OCI-M2 (cell line): ENCODE measurements at regions not wholly inside any gene's neighbourhood (a gene's known extent, or its start where the extent isn't known, plus 50 kb on each side); places are given as distances from the start of the nearest gene placed in this dataset.
"Not testable (repeated sequence)": the region's sequence is repeated elsewhere in the genome, so short reads cannot be mapped to it uniquely, and the experiment has no call there.

ENCODE experiments used
- DNase-seq: peaks from one replicate; lab custom pipeline; 2025; ENCODE audit not compliant: unreplicated experiment; lab: John Stamatoyannopoulos, UW

DNA sequence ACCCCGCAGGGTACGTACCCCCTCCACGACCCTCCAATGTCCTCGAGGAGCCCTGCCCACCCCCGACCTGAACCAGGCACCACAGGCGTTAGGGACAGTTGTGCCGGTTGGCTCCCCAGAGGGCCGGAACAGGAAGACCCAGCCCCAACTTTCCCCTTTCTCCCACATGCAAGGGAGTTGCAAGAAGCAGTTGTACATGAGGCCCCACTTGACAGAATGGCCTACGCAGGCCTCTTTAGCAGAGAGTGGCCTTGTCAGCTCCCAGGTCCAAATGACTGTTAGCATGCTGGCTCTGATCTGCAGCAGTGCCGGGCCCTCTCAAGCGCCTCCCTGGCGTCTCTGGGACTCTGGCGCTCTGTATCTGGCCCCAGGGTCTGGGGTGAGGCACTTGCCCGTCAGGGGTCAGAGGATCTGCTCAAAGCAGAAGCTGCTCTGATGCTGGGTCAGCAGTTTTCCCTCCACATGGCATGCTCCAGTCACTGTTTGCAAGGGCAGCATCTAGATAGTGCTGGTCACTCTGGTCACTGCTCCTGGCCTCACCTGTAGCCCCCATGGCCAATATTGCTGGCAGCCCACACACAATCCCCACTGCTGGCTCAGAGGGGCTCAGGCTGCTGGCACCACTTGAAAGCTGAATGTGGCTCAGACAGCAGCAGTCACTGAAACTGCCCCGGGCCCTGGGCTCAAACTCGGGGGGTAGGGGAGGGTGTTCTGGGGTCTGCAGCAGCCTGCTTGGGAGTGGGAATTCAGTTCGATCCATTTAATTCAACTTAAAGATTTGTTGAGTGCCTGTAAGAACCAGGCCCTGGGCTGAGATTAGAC is 254.5 kb downstream of the FAM43A start:
- DNase-seq = no peak

DNA sequence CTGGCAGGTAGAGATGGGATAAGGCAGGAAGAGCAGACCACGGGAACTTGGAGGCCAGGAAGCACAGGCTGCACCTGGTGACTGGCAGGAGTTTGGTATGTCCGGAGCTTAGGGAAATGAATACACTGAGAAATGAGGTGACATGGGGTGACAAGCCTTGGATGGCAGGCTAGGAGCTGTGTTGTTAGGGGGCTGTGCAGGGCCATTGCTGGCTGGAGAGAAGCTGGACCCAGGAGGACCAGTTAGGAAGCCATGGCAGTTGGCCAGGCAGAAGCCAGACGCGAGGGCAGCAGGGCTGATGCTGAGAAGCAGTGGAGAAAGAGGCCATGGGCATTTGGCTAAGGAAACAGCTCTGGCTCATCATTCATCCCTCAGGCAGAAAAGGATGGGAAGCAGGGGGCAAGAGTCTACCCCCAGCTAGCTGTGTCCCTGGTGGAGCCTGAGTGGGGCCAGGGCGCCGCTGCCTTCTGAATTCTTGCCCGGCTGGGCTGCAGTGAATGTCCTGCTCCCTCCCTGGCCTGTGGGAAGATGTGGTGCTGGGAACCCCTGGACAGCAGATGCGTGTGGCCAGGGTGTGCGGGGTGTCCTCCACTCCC is 255.8 kb downstream of the FAM43A start:
- no peak for DNase-seq

DNA sequence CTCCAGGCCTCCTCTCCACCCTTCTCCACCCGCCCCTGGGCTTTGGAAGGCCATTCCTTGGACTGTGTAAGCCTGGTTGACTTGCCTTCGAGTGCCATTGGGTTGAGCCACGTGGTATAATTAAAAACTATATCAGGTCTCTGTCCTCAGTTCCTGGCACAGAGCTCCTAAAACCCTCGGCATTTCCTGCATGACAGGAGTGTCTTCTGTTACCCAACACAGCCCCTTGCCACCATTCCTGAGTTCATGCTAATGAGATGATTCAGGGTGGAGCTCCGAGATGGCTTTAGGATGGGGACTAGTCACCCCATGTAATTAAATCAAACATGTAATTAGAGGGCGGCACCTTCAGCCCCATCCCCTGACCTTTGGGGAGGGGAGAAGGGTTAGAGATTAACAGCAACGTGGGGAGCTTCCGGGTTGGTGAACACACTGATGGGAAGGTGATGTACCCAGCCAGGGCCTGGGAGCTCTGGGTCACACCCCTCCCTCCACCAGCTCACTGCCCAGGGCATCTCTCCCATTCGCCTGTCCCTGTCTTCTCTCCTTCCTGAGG is 256.4 kb downstream of the FAM43A start:
- DNase-seq = no peak

DNA sequence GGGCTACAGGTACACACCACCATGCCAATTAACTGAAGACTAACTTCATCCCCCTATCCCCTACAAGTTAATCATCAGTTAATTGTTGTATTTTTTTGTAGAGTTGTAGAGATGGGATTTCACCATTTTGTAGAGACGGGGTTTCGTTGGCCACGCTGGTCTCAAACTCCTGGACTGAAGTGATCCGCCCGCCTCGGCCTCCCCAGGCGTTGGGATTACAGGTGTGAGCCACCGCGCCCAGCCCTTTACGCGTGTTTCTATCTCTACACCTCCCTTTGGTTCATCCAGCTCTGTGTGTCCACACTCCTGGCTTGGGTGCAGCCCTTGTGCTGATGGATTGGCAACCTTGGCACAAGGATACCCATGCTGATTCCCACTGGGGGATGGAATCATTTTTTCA is 258.8 kb downstream of the FAM43A start:
- DNase-seq = no peak

DNA sequence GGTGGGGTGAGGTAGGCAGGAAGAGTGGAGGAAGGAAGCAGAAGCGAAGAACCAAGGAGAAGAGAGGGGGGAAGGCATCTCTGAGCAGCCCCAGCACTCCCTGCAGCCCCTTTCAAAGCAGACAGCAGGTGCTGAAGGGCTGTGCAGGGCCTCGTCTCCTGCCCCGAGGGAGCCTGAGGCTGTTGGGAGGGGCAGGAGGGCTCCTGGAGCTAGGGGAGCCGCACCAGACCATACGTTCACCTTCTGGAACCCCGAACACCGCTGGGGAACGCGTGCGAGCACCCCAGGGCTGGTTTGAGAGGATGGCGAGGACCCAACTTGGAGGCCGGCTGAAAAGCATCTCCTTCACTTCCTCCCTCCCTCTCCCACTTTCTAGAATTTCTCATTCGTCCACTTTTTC is 259.8 kb downstream of the FAM43A start:
- no peak for DNase-seq

DNA sequence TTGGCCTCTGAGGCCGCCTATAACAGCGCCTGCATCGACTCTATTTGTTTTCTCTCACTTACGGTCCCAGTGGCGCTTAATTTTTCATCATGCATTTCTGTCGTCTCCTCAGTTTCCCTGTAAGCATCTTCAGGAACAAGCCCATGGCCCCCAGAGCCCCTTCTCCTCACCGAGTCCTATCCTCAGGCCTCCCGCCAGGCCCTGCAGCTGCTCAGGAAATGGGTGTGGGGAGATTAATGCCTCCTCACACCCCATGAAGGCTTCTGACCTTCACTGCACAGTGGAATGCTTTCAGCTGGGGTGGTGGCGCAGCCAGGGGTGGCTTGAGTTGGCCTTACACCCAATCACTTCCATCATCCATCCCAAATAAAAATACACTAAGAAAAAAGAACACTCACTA is 260.4 kb downstream of the FAM43A start:
- DNase-seq = no peak

DNA sequence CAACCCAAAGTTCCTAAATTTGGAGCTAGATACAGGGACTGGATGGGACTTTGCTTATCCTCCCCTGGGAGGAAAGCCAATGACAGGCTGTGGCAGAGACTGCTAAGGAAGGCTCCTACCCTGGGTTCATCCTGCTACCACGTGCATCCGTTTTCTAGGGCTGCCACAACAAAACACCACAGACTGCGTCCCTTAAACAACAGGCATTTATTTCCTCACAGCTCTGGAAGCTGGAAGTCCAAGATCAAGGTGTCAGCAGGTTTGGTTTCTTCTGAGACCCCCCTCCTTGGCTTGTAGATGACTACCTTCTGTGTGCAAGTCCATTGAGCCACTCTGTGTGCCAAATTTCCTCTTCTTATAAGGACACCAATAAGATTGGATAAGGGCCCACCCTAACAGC is 263.9 kb downstream of the FAM43A start:
- no peak for DNase-seq

DNA sequence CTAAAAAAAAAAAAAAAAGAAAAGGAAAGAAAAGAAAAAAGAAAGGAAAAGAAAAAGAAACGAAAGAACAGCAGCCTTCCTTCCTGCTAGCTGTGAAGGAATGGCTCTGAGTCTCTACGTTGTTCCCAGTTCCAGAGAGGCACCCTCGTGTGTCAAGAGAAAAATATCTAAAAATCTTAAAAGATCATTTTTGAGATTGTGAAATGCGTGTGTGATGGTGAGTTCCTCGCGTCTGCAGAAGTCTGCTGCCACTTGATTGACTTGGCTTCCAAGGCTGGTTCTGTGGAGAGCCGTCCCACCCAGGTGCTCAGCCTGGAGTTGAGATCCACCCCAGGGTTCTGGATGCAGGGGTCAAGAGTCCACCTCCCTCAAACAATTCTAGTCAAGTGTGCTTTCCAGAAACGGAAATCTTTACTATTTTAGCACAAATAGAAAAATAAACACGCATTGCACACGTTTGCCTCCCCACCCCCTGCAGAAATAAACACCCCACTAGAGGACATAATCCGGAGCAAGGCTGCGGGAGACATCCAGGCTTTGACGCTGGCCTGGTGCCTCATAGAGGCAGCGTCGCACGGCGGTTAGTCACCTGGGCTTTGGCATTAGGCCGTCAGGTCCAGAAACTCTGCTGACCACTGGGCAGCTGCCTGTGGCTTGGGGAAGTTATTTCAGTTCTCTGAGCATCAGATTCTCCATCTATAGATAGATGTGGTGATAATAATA is 265.4 kb downstream of the FAM43A start:
- DNase-seq = no peak

DNA sequence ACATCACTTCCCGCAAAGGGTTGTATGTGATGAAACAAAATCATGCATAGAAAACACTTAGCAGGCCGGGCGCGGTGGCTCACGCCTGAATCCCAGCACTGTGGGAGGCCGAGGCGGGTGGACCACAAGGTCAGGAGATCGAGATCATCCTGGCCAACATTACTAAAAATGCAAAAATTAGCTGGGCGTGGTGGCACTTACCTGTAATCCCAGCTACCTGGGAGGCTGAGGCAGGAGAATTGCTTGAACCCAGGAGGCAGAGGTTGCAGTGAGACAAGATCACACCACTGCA is 265.9 kb downstream of the FAM43A start:
- DNase-seq = not testable (repeated sequence)

DNA sequence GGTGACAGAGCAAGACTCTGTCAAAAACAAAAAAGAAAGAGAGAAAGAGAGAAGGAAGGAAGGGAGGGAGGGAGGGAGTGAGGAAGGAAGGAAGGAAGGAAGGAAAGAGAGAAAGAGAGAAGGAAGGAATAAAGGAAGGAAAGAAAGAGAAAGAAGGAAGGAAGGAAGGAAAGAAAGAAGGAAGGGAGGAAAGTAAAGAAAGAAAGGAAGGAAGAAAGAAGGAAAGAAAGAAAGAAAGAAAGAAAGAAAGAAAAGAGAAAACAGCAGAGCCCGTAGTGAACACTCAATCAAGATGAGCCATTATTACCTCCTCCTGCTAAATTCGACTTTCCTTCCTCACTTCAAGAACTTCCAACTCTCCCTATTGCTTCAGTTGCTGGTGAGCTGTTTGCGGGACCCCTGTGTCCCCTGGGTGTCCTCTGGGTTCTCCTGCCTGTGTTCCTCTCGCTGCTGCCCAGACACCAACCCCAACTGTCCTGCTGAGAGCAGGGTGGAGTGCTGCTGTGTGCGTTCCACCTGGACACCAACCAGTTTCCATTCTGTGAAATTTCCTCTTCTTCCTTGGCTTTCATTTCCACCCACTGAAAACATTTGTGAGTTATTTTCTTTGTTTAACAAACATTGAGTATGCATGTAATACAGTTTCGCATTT is 266.4 kb downstream of the FAM43A start:
- no peak for DNase-seq

DNA sequence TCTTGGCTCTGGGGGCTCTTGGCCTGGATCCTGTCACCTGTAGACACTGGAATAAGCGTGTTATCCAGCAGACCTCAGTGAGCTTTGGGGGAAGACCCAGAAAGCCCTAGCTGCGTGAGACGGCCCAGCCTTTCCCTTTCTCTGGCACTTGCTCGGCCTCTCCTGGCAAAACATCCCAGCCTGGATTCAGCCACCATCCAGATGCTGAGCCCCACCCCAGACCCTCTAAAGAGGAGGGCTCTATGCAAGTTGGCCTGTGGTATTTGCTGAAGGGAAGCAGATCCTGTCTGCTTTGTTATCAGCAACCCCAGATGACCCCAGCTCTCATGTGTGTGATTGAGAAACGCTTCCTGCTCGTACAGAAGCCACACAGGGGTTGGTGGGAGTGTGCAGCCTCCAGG is 267.2 kb downstream of the FAM43A start:
- DNase-seq = no peak

DNA sequence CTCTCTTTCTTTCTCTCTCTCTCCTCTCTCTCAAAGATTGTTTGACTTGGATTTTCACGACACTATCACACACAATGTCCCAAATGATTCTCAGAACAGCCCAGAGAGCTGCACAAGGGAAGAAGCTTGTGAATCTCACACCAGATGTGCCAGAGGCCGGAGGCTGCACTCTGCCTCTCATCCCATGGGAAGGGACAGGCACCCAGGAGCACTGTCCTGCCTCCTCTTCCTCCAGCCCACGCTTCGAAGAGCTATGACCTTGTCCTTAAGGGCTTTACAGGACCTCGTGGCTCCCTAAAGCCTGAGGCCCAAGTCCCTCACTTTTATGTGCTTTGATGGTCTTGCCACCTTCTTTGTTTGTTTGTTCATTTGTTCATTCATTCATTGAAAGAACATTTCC is 267.6 kb downstream of the FAM43A start:
- no peak for DNase-seq

DNA sequence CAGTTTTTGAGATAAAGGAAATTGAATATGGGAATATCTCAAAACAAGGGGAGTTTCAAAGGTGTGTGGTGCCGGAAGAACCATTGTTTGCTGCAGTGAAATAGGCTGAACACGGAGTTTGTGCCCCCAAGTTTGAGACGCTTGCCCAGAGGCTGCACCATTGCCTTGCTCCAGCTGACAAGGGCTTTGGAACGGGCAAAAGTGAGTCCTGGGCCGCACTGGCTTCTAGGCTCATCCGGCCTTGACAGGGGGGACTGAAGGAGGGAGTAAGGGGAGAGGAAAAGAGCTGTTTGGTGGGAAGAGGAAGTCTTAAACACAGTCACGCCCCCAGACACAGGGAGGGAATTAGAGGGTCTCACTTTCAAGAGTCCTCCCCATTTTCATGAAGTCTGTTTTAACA is 269.9 kb downstream of the FAM43A start:
- DNase-seq = no peak

DNA sequence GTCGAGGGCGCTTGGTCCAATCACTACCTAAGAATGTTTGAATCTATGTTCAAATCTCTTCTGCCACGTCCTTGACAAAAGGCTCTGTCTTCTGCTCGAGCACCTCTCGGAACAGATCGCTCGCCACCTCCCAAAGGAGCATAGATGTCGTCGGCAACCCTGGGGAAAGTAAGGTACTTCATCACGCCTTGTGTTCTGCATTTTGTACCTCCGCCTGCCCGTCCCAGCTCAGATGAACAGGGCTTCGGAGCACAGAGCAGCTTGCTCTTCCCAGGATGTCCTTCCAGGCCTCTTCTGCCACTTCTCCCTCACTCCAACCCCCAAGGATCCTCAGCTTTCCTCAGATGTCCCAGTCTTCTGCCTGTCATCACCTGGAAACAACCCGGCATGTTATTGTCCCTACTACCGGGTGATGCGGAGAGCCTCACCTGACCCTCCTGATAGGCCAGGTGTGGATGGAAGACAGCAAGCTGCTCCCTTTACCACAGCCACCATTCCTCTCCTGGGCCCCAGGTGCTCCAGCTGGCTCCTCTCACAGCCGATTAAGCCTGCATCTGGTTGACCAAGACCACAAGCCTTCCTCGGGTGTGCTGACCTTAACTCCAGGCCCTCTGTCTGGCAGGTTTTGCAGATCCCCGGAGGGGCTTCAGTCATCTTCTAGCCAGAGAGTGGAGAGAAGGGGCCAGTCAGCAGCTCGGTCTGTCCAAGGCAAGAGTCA is 270.5 kb downstream of the FAM43A start:
- DNase-seq = no peak

DNA sequence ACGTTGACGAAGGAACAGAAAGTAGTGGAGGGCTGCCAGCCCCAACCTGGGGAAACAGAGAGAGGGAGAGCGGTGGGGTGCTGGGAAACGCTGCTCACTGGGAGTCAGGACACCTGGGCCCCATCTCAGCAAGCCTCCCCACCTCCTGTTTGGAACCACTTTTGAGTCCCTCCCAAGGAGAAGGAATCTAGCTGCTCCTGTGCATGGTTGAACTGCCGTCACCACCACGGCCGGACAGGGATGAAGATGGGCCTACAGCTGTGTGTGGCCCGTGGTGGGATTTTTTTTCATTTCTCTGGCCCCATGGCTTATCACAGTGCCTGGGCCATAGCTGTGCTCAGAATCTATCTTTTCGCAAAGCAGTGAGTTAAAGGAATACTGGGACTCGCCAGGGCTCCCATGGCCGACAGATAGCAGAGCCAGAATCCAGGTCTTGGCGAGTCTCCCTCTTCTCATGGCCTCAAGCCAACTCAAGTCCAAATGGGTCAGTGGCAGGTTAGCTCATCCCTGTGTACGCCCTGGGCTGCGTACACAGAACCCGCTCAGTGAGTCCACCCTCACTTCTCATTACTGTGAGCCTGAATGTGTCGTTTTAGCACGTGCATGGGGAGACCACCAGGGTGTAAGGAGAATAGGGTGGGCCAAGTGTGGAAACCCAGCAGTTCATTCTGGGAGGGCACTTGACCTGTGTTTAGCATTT is 271.2 kb downstream of the FAM43A start:
- no peak for DNase-seq

DNA sequence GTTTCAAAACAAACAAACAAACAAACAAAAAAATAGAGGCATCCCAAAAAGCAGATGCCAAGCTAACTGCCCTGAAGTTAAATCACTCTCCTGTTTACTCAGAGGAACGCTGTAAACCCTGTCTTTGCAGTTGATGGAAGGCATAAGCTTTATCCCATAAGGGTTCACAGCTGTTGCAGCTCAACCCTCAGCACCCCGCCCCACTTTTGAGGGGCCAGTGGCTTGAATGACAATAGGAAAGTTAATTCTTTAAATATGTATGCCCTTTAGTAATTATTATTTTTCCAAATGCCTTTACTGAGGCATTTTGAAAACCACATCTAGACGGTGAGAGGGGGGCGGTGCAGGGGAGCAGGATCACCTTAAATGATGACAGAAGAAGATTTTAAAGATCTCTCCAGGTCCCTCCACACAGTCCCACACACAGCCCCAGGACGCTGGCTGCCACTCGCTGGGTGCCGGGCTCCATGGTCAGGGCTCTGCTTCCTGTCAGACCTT is 272.1 kb downstream of the FAM43A start:
- no peak for DNase-seq

DNA sequence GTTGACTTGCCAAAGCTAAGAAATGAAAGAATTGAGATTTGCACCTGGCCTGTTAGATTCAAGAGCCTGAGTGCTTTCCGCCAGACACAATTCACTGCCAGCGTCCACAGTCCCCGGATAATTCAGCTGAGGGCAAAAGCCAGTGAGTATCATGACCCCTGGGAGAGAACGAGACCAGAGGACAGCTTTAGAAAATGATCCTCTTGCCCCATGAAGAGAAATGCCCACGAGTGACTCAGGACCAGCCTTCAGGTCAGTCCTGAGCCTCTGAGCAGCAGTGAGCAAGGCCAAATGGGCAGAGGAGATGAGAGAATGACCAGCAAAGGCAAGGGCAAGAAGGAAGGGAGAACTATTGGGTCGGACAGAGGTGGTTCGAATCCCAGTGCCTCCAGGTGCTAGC is 273.5 kb downstream of the FAM43A start:
- DNase-seq = no peak

DNA sequence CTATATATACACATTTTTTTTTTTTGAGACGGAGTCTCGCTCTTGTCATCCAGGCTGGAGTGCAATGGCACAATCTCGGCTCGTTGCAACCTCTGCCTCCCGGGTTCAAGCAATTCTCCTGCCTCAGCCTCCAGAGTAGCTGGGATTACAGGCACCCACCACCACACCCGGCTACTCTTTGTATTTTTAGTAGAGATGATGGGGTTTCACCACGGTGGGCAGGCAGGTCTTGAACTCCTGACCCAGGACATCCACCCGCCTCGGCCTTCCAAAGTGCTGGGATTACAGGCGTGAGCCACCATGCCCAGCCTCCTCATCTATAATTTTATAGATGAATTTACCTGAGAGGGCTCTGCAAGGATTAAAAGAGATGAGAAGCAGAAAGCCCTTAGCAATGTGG is 274.0 kb downstream of the FAM43A start:
- not testable (repeated sequence) for DNase-seq

DNA sequence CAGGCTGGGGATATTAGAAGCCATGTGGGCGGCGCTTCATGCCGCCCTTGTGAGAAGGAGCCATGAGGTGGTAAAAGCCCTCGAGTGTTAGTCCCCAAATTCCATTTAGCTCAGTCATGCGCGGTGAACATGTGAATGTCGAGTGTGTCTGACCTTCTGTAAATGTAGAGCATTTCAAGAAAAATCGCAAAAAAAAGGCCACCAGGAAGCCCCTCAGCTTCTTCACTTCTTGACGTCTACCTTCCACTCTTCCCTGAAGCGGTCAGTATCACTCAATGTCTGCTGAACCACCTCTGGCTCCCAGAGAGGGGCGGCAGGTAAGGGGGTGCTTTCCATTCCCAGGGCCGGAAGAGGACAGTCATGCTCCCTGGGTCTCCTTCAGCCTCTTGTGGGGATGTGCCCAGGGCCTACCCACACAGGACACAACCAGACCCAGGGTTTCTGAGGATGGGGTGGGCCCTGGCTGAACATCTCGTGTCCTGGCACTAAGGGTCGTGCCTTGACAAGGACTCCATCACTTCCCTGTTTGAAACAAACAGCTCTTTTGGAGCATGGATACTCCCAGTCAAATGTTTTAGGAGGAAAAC is 274.9 kb downstream of the FAM43A start:
- DNase-seq = no peak

DNA sequence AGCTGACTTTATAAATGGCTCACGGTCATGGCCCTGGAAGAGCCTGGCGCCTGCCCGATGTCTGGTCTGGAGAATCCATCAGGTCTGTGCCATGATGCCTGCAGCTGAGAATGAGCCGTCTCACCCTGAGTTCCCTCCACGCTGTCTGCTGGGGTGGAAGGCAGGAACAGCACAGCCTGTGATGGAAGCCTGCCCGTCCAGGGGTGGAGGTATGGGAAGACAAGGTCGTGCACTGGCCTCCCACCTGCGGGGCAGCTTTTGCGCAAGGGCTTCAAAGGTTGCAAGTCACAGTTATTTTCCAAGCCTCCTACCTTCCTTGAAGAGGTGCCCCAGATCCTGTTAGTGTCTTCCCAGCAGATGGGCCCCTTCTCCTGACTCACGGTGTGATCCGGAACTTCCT is 275.5 kb downstream of the FAM43A start:
- no peak for DNase-seq
